DND-41 (cell line): ENCODE measurements at regions not wholly inside any gene's neighbourhood (a gene's known extent, or its start where the extent isn't known, plus 50 kb on each side); places are given as distances from the start of the nearest gene placed in this dataset.

Source experiments
- EZH2 ChIP-seq: IDR thresholded peaks from 3 replicates; pipeline ENCODE4 v1.6.1; 2012; ENCODE audit warnings: borderline replicate concordance, low read depth, mild to moderate bottlenecking, moderate library complexity, low read length, inconsistent platforms; ENCODE audit not compliant: severe bottlenecking
- TF ChIP-seq, protein P1 (sequence below): IDR thresholded peaks from 2 replicates; pipeline ENCODE4 v1.5.1; 2012; ENCODE audit warnings: borderline replicate concordance, low read length, moderate library complexity, mild to moderate bottlenecking; ENCODE audit not compliant: poor library complexity, severe bottlenecking; ENCODE audit errors: extremely low read depth

DNA sequence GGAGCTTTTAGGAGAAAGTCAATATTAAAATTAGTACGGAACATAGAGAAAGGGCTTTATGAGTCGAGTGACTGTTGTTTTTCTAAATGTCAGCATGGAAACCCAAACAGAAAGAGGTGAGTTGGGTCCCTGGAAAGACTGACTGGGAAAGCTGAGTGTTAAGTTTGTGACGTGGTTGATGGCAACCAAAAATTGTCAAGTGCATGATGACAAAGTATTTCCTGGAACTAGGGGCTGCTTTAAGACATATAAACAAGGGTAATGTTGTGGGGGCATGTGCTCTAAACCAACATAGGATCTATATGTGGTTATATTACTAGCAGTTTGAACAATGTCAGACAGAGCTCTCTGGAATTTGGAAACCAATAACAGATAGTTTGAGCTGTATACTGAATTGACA is 50.9 kb upstream of the GPD2 start:
- TF ChIP-seq, protein P1, sequence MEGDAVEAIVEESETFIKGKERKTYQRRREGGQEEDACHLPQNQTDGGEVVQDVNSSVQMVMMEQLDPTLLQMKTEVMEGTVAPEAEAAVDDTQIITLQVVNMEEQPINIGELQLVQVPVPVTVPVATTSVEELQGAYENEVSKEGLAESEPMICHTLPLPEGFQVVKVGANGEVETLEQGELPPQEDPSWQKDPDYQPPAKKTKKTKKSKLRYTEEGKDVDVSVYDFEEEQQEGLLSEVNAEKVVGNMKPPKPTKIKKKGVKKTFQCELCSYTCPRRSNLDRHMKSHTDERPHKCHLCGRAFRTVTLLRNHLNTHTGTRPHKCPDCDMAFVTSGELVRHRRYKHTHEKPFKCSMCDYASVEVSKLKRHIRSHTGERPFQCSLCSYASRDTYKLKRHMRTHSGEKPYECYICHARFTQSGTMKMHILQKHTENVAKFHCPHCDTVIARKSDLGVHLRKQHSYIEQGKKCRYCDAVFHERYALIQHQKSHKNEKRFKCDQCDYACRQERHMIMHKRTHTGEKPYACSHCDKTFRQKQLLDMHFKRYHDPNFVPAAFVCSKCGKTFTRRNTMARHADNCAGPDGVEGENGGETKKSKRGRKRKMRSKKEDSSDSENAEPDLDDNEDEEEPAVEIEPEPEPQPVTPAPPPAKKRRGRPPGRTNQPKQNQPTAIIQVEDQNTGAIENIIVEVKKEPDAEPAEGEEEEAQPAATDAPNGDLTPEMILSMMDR: no peak
- no peak for TF ChIP-seq EZH2
